Erythroblast (primary cell): ENCODE measurements at regions not wholly inside any gene's neighbourhood (a gene's known extent, or its start where the extent isn't known, plus 50 kb on each side); places are given as distances from the start of the nearest gene placed in this dataset.

Experiments
- GATA1 ChIP-seq: IDR thresholded peaks from 2 replicates; pipeline ENCODE4 v1.6.1; 2011; ENCODE audit warnings: low read depth, mild to moderate bottlenecking, control low read depth, low read length, moderate library complexity
- POLR2A ChIP-seq: IDR thresholded peaks from 2 replicates; pipeline ENCODE4 v1.6.1; 2011; ENCODE audit warnings: mild to moderate bottlenecking, low read length

DNA sequence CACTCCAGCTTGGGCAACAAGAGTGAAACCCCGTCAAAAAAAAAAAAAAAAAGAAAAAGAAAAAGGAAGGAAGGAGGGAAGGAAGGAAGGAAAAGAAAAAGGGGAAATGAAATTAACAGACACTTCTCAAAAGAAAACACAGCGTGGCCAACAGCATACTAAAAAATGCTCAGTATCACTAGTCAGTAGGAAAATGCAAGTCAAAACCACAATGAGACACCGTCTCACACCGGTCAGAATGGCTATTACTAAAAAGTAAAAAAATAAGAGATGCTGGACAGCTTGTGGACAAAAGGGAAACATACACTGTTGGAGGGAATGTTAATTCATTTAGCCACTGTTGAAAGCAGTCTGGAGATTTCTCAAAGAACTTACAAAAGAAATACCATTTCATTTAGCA is 369.5 kb upstream of the BRINP3 start:
- no peak for TF ChIP-seq POLR2A
- no peak for TF ChIP-seq GATA1
